ENCODE measurements at regions not wholly inside any gene's neighbourhood (a gene's known extent, or its start where the extent isn't known, plus 50 kb on each side); places are given as distances from the start of the nearest gene placed in this dataset.

GRCh38 chr18:78670778-78671391, 308.7 kb upstream of the SALL3 start:
- no peak for DNase-seq (ENCODE audit: low spot score)

- no peak for DNase-seq (ENCODE audit: low spot score)
These were observed 308.1 kb upstream of the SALL3 start for GRCh38 chr18:78671551-78671950.

GRCh38 chr18:78672862-78673446, 306.7 kb upstream of the SALL3 start:
- no peak for DNase-seq (ENCODE audit: low spot score)

DNA sequence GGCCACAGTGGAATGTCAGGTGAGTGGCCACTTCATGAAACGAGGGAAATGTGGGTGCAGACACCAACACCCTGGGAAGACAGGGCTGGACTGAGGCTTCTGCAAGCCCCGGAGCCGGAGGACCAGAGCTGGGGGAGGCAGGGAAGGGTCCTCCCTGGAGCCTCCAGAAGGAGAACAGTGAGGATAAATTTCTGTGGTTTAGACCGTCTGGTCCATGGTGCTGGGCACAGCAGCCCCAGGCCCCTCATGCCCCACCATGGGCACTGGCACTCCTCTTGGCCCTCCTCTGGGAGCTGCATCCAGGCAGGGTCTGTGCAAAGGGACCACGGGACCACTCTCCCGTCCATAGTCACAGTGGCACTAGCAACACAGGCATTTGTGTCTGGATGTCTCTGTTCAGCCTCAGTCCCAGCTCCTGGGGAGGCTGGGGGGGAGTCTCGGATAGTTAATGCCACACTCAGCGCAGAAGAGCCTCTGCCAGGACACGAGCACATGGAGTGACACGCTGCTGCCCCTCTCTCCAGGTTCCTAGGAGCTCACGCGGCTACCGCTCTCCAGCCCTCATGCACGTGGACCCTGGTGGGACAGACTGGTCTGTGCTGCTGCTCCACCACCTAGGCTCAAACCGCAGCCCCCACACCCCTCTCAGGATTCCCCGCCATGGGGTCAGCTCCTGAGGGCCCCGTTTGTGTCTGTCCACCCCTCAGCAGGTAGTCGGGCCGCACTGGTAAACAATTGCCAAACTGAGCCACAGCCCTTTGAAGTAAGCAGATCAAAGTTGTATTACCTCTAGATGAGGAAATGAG, 305.9 kb upstream of the SALL3 start:
- no peak for DNase-seq (ENCODE audit: low spot score)

- no peak for DNase-seq (ENCODE audit: low spot score)
These were observed 304.4 kb upstream of the SALL3 start for GRCh38 chr18:78675231-78675630.

GRCh38 chr18:78676622-78677482, 302.8 kb upstream of the SALL3 start:
- DNase-seq (ENCODE audit: low spot score): no peak

DNA sequence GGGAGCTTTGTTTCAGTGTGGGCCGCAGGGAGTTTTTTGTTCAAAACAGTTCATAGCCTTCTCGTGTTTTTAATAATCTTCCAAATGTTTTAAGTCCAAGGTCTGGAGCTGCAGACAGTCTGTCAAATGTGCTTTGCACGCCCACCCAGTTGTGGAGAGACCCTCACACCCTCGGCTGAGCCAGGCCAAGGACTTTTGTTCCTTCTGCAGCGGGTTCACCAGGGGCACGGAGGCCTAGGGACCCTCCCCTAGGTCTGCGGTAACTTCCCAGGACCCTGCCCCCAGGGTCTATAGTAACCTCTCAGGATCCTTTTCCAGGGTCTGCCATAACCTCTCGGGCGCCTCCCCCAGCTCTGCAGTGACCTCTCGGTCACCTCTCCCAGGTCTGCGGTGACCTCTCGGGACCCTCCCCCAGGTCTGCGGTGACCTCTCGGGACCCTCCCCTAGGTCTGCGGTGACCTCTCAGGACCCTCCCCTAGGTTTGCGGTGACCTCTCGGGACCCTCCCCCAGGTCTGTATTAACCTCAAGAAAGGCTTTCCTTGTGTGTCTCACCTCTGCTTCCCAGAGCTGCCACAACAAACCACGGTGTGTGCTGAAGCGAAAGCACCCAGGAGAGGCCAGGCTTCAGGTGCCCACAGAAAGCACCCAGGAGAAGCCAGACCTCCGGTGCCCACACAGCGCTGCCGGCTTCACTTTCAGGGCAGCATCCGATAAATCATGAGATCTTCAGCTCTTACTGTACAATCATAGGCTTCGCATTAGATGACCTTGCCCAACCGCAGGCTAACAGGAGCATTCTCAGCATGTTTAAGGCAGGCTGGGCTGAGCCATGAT, 301.9 kb upstream of the SALL3 start:
- no peak for DNase-seq (ENCODE audit: low spot score)

- DNase-seq (ENCODE audit: low spot score): no peak
These were observed 301.3 kb upstream of the SALL3 start for GRCh38 chr18:78678318-78678695.

GRCh38 chr18:78679031-78679430, 300.6 kb upstream of the SALL3 start:
- no peak for DNase-seq (ENCODE audit: low spot score)

- DNase-seq (ENCODE audit: low spot score): no peak
These were observed 299.9 kb upstream of the SALL3 start for GRCh38 chr18:78679613-78680260.

DNA sequence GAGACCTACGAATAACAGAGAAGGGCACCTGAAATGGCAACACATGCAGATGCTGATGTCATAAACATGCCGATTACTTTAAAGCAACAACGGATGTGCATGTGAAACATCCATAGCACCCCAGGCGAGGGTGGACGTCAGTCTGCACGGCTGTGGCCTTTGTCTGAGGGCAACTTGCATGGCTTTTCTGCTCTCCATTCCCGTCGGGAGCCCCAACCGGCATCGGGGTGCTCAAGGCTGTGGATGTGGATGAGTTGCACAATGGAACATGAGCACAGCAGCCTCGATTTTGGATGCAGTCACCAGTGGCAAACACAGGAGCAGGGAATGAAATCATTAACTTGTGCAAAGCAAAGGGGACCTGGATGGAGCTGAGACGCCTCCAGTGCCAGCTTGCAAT, 298.2 kb upstream of the SALL3 start:
- DNase-seq (ENCODE audit: low spot score): no peak

DNA sequence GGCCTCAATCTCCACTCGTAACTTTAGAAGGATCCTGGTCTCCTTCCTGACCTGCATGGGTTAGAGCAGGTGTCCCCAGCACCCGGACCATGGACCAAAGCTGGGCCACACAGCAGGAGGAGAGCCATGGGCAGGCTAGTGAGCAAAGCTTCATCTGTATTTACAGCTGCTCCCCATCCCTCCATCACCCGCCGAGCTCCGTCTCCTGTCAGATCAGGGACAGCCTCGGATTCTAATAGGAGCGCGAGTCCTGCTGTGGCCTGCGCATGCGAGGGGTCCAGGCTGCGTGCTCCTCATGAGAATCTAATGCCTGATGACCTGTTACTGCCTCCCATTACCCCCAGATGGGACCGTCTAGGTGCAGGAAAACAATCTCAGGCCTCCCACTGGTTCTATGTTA, 297.7 kb upstream of the SALL3 start:
- no peak for DNase-seq (ENCODE audit: low spot score)

GRCh38 chr18:78682716-78683115, 296.9 kb upstream of the SALL3 start:
- DNase-seq (ENCODE audit: low spot score): no peak

DNA sequence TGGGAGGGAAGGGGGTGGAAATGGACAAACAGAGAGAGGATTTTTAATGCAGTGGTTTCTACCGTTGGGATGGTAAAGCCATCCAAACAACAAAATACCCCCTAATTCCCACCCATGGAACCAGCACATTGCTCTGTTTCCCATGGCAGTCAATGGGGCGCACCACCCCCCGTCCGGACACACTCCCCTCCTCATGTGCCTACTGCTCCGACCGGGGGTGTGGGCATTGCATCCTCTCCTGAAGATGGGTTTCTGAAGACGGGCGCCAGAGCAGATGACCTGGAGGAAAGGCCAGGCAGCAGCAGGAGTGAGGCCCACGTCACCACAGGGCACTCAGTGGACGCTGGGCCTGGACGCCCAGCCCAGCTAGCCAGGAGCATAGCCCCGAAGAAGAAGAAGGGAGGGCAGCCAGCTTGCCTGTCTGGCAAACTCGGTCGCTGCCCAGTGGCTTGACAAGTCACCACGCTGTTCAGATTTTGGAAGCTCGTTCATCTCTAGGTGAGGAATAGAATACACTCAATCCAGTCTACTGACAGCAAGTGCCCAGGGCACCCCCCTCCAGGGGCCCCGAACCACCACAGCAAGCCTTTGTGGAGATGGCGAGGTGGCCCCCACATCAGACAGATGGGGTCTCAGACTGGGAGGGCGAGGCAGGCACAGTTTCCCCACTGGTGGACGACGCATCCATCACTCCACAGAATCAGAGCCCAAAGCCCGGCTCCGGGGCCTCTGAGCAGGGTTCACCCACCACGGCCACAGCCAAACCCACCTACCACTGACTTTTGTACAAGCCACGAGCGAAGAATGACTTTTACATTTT, 296.2 kb upstream of the SALL3 start:
- no peak for DNase-seq (ENCODE audit: low spot score)

GRCh38 chr18:78685250-78685979, 294.2 kb upstream of the SALL3 start:
- DNase-seq (ENCODE audit: low spot score): no peak

- DNase-seq (ENCODE audit: low spot score): no peak
These were observed 293.6 kb upstream of the SALL3 start for GRCh38 chr18:78685980-78686530.

DNA sequence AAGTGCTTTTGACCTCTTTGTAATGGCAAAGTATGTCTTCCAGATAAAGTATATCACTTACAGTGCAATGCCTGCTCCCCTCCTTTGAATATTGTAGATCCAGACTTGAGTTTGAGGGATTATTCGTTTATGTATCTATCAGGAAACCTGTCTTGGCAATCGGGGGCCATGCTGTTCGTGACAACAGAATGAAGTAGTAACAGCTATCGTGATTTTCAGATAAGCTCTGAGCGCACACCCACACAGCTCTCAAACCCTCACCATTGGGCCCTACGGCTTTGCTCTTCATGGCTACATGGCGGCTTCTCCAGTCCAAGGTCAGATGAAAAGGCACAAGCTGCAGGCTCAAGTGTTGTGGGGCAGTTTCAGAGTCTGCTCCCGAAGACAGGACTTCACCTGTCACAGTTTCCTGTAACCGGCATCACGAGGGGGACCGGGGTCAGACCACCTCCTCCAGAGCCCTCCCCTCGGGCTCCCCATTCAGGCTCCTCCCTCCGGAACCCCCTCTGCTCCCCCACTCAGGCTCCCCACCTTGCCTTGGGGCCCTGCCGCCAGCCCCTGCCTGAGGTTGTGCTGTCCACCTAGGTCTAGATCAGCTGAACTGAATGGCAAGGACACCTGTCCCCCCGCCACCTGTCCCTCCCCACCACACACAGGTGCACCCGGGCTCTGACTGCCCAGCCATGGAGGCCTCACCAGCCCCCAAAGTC, 292.5 kb upstream of the SALL3 start:
- DNase-seq (ENCODE audit: low spot score): no peak

DNA sequence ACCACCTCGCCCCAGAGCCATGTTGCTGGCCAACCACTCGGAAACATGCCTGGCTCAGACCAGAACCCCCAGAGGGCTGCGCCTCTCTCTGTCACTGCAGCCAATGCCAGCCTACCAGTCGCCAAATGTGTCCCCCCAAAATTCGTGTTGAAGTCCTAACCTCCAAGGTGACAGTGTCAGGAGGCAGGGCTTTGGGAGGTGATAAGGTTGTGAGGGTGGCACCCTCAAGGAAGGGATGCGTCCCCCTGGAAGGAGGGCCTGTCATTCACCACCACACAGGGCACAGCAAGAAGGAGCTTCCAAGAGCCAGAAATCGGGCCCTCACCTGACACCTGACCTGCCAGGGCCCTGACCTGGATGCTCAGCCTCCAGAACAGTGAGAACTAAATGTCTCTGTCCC, 291.9 kb upstream of the SALL3 start:
- DNase-seq (ENCODE audit: low spot score): no peak
